ENCODE measurements at regions not wholly inside any gene's neighbourhood (a gene's known extent, or its start where the extent isn't known, plus 50 kb on each side); places are given as distances from the start of the nearest gene placed in this dataset.

GRCh38 chr11:116110802-116111201, 606.6 kb upstream of the CADM1 start:
- TF ChIP-seq ARNTL (CRISPR knock-in tag; IDR thresholded peaks at IDR 0.05; ENCODE audit: borderline replicate concordance, low read depth): no peak
- TF ChIP-seq ISL1 (CRISPR knock-in tag; IDR thresholded peaks at IDR 0.05): no peak
- TF ChIP-seq, protein P1, sequence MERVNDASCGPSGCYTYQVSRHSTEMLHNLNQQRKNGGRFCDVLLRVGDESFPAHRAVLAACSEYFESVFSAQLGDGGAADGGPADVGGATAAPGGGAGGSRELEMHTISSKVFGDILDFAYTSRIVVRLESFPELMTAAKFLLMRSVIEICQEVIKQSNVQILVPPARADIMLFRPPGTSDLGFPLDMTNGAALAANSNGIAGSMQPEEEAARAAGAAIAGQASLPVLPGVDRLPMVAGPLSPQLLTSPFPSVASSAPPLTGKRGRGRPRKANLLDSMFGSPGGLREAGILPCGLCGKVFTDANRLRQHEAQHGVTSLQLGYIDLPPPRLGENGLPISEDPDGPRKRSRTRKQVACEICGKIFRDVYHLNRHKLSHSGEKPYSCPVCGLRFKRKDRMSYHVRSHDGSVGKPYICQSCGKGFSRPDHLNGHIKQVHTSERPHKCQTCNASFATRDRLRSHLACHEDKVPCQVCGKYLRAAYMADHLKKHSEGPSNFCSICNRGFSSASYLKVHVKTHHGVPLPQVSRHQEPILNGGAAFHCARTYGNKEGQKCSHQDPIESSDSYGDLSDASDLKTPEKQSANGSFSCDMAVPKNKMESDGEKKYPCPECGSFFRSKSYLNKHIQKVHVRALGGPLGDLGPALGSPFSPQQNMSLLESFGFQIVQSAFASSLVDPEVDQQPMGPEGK (CRISPR knock-in tag; IDR thresholded peaks at IDR 0.05; ENCODE audit: borderline replicate concordance): no peak
- TF ChIP-seq POU6F1 (CRISPR knock-in tag; IDR thresholded peaks at IDR 0.05; ENCODE audit: borderline replicate concordance, low read depth): no peak
- TF ChIP-seq ZC3H10 (CRISPR knock-in tag; IDR thresholded peaks at IDR 0.05): no peak
- no peak for TF ChIP-seq GLIS3 (CRISPR knock-in tag; IDR thresholded peaks at IDR 0.05)
- no peak for TF ChIP-seq RARB (CRISPR knock-in tag; IDR thresholded peaks at IDR 0.05)
- TF ChIP-seq TCF4 (CRISPR knock-in tag; IDR thresholded peaks at IDR 0.05; ENCODE audit: borderline replicate concordance): no peak
- no peak for TF ChIP-seq ZFP3 (CRISPR knock-in tag; IDR thresholded peaks at IDR 0.05)
- no peak for TF ChIP-seq ZFP30 (CRISPR knock-in tag; IDR thresholded peaks at IDR 0.05)
- no peak for TF ChIP-seq ZNF8 (CRISPR knock-in tag; IDR thresholded peaks at IDR 0.05)
